ENCODE measurements at regions not wholly inside any gene's neighbourhood (a gene's known extent, or its start where the extent isn't known, plus 50 kb on each side); places are given as distances from the start of the nearest gene placed in this dataset.

DNA sequence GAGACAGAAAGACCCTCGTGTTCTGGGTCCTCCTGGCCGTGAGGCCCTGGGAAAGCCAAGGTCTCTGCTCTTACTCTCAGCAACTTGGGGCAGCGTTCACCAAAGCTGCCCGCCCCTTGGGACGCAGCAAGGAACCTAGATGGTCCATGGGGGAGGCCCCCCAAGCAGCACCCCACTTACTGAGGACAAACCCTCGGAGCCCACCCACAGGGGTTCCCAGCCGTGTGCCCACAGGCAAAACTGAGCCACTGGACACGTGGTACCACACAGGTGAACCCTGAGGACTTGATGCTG, 166.2 kb upstream of the IQSEC1 start:
- Histone ChIP-seq H3K27me3 (no peaks in the 10 kb centered on the region), H3K9me3 (no peaks in the 10 kb centered on the region), H3K4me3 (no peak overlapping the region), H3K4me1 (no peaks in the 10 kb centered on the region), H3K36me3 (no peaks in the 10 kb centered on the region), H3K27ac (no peak overlapping the region)
- TF ChIP-seq, protein P1, sequence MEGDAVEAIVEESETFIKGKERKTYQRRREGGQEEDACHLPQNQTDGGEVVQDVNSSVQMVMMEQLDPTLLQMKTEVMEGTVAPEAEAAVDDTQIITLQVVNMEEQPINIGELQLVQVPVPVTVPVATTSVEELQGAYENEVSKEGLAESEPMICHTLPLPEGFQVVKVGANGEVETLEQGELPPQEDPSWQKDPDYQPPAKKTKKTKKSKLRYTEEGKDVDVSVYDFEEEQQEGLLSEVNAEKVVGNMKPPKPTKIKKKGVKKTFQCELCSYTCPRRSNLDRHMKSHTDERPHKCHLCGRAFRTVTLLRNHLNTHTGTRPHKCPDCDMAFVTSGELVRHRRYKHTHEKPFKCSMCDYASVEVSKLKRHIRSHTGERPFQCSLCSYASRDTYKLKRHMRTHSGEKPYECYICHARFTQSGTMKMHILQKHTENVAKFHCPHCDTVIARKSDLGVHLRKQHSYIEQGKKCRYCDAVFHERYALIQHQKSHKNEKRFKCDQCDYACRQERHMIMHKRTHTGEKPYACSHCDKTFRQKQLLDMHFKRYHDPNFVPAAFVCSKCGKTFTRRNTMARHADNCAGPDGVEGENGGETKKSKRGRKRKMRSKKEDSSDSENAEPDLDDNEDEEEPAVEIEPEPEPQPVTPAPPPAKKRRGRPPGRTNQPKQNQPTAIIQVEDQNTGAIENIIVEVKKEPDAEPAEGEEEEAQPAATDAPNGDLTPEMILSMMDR (IDR thresholded peaks at IDR 0.05), result no peak
- ATAC-seq (no peak), DNase-seq (no peak)
- intact Hi-C loops (cut with DNase I), result no loop called here

DNA sequence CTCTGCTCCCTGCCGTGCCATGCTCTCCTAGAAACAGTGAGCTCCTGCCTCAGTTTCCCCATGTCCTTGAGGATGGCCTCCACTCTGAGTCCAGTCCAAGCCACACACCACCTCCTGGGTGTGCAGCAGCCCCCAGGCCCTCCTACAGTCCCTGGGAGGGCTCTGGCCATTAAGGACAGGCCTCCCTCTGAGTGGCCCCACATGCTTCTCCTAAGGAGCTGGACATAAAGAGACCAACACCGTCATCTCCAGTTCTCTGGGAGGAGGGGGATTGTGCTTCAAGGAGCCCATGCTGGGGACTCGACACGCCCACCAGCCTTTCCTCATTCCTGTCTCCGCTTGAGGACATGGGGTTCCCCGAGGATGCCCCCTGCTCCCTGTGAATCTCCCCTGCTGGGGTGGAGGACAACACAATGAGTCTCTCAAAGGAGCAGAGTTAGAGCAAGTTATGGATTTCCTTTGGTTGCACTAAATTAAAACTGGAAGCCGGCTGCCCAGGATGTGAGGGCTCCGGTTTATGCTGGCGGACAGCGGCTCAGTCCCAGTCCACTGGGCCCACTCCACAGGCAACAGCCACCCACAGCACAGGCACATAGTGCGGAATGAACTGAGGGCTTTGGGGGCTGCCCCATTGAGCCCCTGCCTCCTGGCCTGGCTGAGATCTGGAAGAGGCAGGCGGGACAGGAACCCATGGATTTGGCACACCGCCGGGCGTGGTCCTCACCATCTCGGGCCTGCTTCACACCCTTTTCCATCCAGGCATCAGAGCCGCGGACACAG, 165.6 kb upstream of the IQSEC1 start:
- ATAC-seq (no peak), DNase-seq (no peak)
- no peaks in the 10 kb centered on the region for H3K36me3 ChIP-seq
- no peak overlapping the region for H3K4me3 ChIP-seq
- H3K4me1 ChIP-seq, result no peaks in the 10 kb centered on the region
- intact Hi-C loops (cut with DNase I), result no loop called here
- H3K9me3 ChIP-seq, result no peaks in the 10 kb centered on the region
- no peaks in the 10 kb centered on the region for H3K27me3 ChIP-seq
- no peak overlapping the region for H3K27ac ChIP-seq
- TF ChIP-seq, protein P1 (IDR thresholded peaks at IDR 0.05), result no peak

DNA sequence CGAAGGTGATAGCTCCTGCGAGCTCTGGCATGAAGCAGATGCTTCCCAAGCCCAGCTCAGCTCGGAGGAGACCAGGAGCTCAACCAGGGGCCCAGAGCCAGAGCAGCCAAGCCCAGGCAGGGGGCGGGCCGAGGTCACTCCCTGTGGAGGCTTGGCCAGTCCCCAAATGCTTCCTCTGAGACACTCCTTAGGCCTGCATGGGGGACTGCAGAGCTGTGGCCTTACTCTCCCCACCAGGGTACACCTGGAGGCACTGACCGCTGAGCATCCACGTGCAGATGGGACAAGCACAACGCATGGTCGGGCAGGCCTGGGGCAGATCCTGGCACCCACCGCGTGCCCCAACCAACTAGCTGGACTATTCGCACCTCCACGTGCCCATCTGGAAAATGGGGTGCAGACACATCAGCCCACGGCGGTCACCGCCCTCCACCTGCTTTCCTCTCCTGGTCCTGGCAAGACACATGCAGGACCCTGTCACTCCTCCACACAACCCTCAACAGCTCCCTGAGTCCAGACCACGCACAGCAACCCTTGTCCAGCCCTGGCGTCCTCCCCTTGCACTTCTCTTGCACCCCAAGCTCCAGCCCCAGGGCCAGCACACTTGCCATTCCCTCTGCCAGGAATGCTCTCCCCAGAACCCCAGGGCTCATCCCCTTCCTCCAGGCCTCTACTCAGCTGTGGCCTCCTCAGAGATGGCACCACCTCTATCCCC, 164.7 kb upstream of the IQSEC1 start:
- Histone ChIP-seq H3K36me3 (no peaks in the 10 kb centered on the region), H3K9me3 (no peaks in the 10 kb centered on the region), H3K4me3 (no peak overlapping the region), H3K27me3 (no peaks in the 10 kb centered on the region), H3K4me1 (no peaks in the 10 kb centered on the region), H3K27ac (no peak overlapping the region)
- DNase-seq, result no peak
- TF ChIP-seq, protein P1 (IDR thresholded peaks at IDR 0.05), result no peak
- ATAC-seq, result no peak
- intact Hi-C loops (cut with DNase I), result no loop called here

DNA sequence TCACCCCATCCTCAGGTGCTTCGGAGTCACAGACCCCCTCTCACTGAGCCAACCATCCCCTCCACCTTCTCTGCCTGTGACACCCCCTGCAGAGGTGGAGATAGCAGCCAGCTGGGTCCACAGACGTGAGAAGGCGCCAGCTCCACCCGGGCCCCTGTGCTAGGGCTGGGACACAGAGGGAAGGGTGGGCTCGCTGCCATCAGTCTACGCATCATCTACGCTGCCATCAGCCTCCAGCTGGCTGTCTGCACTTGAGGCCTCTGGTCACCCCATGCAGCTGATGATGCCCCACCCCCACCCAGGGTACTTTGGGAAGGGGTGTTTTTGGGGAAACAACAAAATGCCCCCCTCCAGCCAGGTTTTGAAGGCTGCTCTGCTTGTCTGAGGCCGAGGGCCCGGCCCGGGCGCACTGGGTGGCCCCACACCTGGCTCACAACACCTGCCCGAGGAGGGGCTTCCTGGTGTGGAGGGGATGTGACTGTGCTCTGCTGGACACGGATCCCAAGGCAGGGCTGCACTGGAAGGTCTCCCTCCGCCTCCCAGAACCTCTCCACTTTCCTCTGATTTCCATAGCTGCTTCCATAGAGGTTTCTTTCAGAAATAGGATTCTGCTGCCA, 163.4 kb upstream of the IQSEC1 start:
- no peak overlapping the region for H3K4me3 ChIP-seq
- no peaks in the 10 kb centered on the region for H3K36me3 ChIP-seq
- DNase-seq, result no peak
- no peaks in the 10 kb centered on the region for H3K4me1 ChIP-seq
- TF ChIP-seq, protein P1 (IDR thresholded peaks at IDR 0.05), result no peak
- intact Hi-C loops (cut with DNase I), result no loop called here
- no peak for ATAC-seq
- H3K27me3 ChIP-seq, result no peaks in the 10 kb centered on the region
- H3K27ac ChIP-seq, result no peak overlapping the region
- no peaks in the 10 kb centered on the region for H3K9me3 ChIP-seq

DNA sequence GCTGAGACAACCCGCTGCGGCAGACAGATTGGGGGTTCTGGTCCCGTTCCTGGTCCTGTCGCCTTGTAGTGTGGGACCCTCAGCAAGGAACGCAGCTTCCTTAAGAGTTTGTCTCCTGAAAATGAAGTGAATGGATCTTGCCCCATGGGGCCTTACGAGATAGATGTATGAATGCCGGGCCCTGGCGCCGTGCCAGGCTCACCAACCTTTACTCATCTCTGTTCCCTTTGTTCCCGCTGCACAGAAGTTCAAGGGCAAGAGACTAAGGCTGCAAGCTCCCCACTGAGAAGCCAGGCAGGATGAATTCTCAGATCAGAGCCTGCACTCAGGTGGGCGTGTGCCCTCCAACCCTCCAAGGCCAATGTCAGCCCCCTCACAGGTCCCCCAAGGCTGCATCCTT, 162.7 kb upstream of the IQSEC1 start:
- Histone ChIP-seq H3K4me3 (no peak overlapping the region), H3K27ac (no peak overlapping the region), H3K9me3 (no peaks in the 10 kb centered on the region), H3K36me3 (no peaks in the 10 kb centered on the region), H3K4me1 (no peaks in the 10 kb centered on the region), H3K27me3 (no peaks in the 10 kb centered on the region)
- DNase-seq (no peak), ATAC-seq (no peak)
- intact Hi-C loops (cut with DNase I), result no loop called here
- TF ChIP-seq, protein P1 (IDR thresholded peaks at IDR 0.05), result no peak
